ENCODE measurements at regions not wholly inside any gene's neighbourhood (a gene's known extent, or its start where the extent isn't known, plus 50 kb on each side); places are given as distances from the start of the nearest gene placed in this dataset.

DNA sequence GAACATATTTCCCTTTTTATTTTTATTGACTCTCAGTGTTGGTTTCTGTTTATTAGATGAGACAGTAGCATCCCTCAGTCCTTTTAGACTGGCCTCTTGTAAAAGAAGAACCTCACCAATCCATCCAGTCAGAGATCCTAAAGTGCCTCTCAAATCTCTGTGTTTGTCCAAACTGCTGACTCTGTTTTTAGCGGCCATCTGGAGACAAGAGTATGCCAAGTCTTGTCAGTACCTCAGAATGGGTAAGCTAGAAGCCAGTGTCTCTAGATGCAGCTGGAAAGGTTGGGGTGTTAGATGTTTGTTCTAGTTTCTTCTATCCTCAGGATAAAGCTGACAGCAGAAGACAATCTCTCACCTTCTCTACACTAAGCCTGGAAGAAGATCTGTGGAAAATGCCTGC lies 537.7 kb upstream of the ZNF385D start:
- no peak for TF ChIP-seq EZH2phosphoT487 (IDR thresholded peaks at IDR 0.05; ENCODE audit: borderline replicate concordance)
- no peak for TF ChIP-seq TCF7L2 (IDR thresholded peaks at IDR 0.05; ENCODE audit: borderline replicate concordance, extremely low read depth, insufficient read depth, insufficient read length)
- no peak for TF ChIP-seq ZFX (IDR thresholded peaks at IDR 0.05)
- TF ChIP-seq, protein P1, sequence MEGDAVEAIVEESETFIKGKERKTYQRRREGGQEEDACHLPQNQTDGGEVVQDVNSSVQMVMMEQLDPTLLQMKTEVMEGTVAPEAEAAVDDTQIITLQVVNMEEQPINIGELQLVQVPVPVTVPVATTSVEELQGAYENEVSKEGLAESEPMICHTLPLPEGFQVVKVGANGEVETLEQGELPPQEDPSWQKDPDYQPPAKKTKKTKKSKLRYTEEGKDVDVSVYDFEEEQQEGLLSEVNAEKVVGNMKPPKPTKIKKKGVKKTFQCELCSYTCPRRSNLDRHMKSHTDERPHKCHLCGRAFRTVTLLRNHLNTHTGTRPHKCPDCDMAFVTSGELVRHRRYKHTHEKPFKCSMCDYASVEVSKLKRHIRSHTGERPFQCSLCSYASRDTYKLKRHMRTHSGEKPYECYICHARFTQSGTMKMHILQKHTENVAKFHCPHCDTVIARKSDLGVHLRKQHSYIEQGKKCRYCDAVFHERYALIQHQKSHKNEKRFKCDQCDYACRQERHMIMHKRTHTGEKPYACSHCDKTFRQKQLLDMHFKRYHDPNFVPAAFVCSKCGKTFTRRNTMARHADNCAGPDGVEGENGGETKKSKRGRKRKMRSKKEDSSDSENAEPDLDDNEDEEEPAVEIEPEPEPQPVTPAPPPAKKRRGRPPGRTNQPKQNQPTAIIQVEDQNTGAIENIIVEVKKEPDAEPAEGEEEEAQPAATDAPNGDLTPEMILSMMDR (IDR thresholded peaks at IDR 0.05 in 2 of 3, conservative IDR thresholded peaks at IDR 0.05 in 1 of 3; ENCODE audit: borderline replicate concordance in 1 of 3, insufficient read depth in 1 of 3, low read depth in 2 of 3, low read length in 2 of 3): no peak
- TF ChIP-seq, protein P2, sequence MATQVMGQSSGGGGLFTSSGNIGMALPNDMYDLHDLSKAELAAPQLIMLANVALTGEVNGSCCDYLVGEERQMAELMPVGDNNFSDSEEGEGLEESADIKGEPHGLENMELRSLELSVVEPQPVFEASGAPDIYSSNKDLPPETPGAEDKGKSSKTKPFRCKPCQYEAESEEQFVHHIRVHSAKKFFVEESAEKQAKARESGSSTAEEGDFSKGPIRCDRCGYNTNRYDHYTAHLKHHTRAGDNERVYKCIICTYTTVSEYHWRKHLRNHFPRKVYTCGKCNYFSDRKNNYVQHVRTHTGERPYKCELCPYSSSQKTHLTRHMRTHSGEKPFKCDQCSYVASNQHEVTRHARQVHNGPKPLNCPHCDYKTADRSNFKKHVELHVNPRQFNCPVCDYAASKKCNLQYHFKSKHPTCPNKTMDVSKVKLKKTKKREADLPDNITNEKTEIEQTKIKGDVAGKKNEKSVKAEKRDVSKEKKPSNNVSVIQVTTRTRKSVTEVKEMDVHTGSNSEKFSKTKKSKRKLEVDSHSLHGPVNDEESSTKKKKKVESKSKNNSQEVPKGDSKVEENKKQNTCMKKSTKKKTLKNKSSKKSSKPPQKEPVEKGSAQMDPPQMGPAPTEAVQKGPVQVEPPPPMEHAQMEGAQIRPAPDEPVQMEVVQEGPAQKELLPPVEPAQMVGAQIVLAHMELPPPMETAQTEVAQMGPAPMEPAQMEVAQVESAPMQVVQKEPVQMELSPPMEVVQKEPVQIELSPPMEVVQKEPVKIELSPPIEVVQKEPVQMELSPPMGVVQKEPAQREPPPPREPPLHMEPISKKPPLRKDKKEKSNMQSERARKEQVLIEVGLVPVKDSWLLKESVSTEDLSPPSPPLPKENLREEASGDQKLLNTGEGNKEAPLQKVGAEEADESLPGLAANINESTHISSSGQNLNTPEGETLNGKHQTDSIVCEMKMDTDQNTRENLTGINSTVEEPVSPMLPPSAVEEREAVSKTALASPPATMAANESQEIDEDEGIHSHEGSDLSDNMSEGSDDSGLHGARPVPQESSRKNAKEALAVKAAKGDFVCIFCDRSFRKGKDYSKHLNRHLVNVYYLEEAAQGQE (IDR thresholded peaks at IDR 0.05; ENCODE audit: low read depth): no peak
- no peak for TF ChIP-seq ELF1 (IDR thresholded peaks at IDR 0.05; ENCODE audit: borderline replicate concordance, low read depth)
- TF ChIP-seq EZH2 (IDR thresholded peaks at IDR 0.05): no peak
- no peak for TF ChIP-seq POLR2AphosphoS5 (IDR thresholded peaks at IDR 0.05; ENCODE audit: low read depth, low read length)
- no peak for TF ChIP-seq EGR1 (IDR thresholded peaks at IDR 0.05; ENCODE audit: low read depth)
- TF ChIP-seq, protein P3, sequence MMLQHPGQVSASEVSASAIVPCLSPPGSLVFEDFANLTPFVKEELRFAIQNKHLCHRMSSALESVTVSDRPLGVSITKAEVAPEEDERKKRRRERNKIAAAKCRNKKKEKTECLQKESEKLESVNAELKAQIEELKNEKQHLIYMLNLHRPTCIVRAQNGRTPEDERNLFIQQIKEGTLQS (IDR thresholded peaks at IDR 0.05): no peak
- TF ChIP-seq POLR2A (IDR thresholded peaks at IDR 0.05; ENCODE audit: borderline replicate concordance, extremely low read depth, insufficient read depth, insufficient read length): no peak
